H9 (cell line): ENCODE measurements at regions not wholly inside any gene's neighbourhood (a gene's known extent, or its start where the extent isn't known, plus 50 kb on each side); places are given as distances from the start of the nearest gene placed in this dataset.

Experiments used
- DNase-seq: peaks from one replicate; pipeline ENCODE4 v3.0.0-alpha.2; 2017
- H2AFZ ChIP-seq: one replicate; pipeline ENCODE4 v1.6.1; 2013; ENCODE audit warnings: mild to moderate bottlenecking, low read length, control low read depth, moderate library complexity
- H2AK5ac ChIP-seq: 2 replicates; pipeline ENCODE4 v1.6.1; 2013; ENCODE audit warnings: low read length, control low read depth, mixed read lengths; ENCODE audit not compliant: insufficient read length
- H2BK120ac ChIP-seq: one replicate; pipeline ENCODE4 v1.6.1; 2013; ENCODE audit warnings: low read depth, mild to moderate bottlenecking, low read length, control low read depth, inconsistent platforms; ENCODE audit not compliant: poor library complexity, severe bottlenecking
- H2BK12ac ChIP-seq: 2 replicates; pipeline ENCODE4 v1.6.1; 2013; ENCODE audit warnings: low read length, control low read depth, mixed read lengths, low read depth; ENCODE audit not compliant: insufficient read length
- H2BK15ac ChIP-seq: 2 replicates; pipeline ENCODE4 v1.6.1; 2013; ENCODE audit warnings: low read depth, low read length, control low read depth
- H2BK20ac ChIP-seq: one replicate; pipeline ENCODE4 v1.6.1; 2013; ENCODE audit warnings: low read depth, mild to moderate bottlenecking, low read length, control low read depth, inconsistent platforms; ENCODE audit not compliant: poor library complexity, severe bottlenecking
- H2BK5ac ChIP-seq: 2 replicates; pipeline ENCODE4 v1.6.1; 2013; ENCODE audit warnings: low read length, control low read depth, mixed read lengths; ENCODE audit not compliant: insufficient read length
- H3K14ac ChIP-seq: 2 replicates; pipeline ENCODE4 v1.6.1; 2013; ENCODE audit warnings: low read length, control low read depth; ENCODE audit not compliant: insufficient read depth
- H3K18ac ChIP-seq: 2 replicates; pipeline ENCODE4 v1.6.1; 2013; ENCODE audit warnings: low read depth, mild to moderate bottlenecking, mixed read lengths, low read length, control low read depth; ENCODE audit not compliant: insufficient read length
- H3K23ac ChIP-seq: 2 replicates; pipeline ENCODE4 v1.6.1; 2013; ENCODE audit warnings: low read length, control low read depth, mixed read lengths, low read depth; ENCODE audit not compliant: insufficient read length
- H3K23me2 ChIP-seq: 2 replicates; pipeline ENCODE4 v1.6.1; 2013; ENCODE audit warnings: low read depth, mild to moderate bottlenecking, mixed read lengths, low read length, control low read depth; ENCODE audit not compliant: insufficient read length, poor library complexity, severe bottlenecking
- H3K27ac ChIP-seq: 2 replicates; pipeline ENCODE4 v1.5.1; 2013; ENCODE audit warnings: low read length, control low read depth, mixed read lengths, low read depth; ENCODE audit not compliant: insufficient read length
- H3K27me3 ChIP-seq: 2 replicates; pipeline ENCODE4 v1.6.1; 2013; ENCODE audit warnings: low read length, control low read depth, inconsistent platforms; ENCODE audit not compliant: insufficient read depth
- H3K4ac ChIP-seq: 2 replicates; pipeline ENCODE4 v1.6.1; 2013; ENCODE audit warnings: low read depth, mild to moderate bottlenecking, control low read depth, inconsistent platforms, low read length, moderate library complexity
- H3K4me1 ChIP-seq: 2 replicates; pipeline ENCODE4 v1.6.1; 2013; ENCODE audit warnings: low read length, control low read depth, inconsistent platforms; ENCODE audit not compliant: insufficient read depth
- H3K4me2 ChIP-seq: 2 replicates; pipeline ENCODE4 v1.6.1; 2013; ENCODE audit warnings: low read length, control low read depth, mixed read lengths; ENCODE audit not compliant: insufficient read length, insufficient read depth
- H3K56ac ChIP-seq: 2 replicates; pipeline ENCODE4 v1.6.1; 2013; ENCODE audit warnings: low read depth, mild to moderate bottlenecking, mixed read lengths, low read length, control low read depth; ENCODE audit not compliant: insufficient read length
- H3K79me1 ChIP-seq: 2 replicates; pipeline ENCODE4 v1.6.1; 2013; ENCODE audit warnings: low read depth, mild to moderate bottlenecking, moderate library complexity, low read length, control low read depth, inconsistent platforms; ENCODE audit not compliant: insufficient read depth, poor library complexity, severe bottlenecking
- H3K79me2 ChIP-seq: 2 replicates; pipeline ENCODE4 v1.6.1; 2013; ENCODE audit warnings: low read length, control low read depth, inconsistent platforms; ENCODE audit not compliant: insufficient read depth
- H3K9ac ChIP-seq: 2 replicates; pipeline ENCODE4 v1.6.1; 2013; ENCODE audit warnings: low read length, control low read depth, mixed read lengths; ENCODE audit not compliant: insufficient read length; ENCODE audit errors: extremely low read depth
- H3K9me3 ChIP-seq: one replicate; pipeline ENCODE4 v1.6.1; 2013; ENCODE audit warnings: low read depth, low read length, inconsistent platforms; ENCODE audit not compliant: control insufficient read depth
- H3T11ph ChIP-seq: one replicate; pipeline ENCODE4 v1.6.1; 2013; ENCODE audit warnings: mild to moderate bottlenecking, low read length, control low read depth, inconsistent platforms
- H4K20me1 ChIP-seq: one replicate; pipeline ENCODE4 v1.6.1; 2013; ENCODE audit not compliant: control insufficient read depth, insufficient read length, insufficient read depth
- H4K5ac ChIP-seq: 2 replicates; pipeline ENCODE4 v1.6.1; 2013; ENCODE audit warnings: low read depth, mild to moderate bottlenecking, mixed read lengths, low read length, control low read depth; ENCODE audit not compliant: insufficient read length
- H4K8ac ChIP-seq: replicated peaks from 2 replicates; pipeline ENCODE4 v1.6.1; 2013; ENCODE audit warnings: low read length, control low read depth, mixed read lengths, low read depth; ENCODE audit not compliant: insufficient read length
- H4K91ac ChIP-seq: 2 replicates; pipeline ENCODE4 v1.6.1; 2013; ENCODE audit warnings: low read depth, mild to moderate bottlenecking, moderate library complexity, mixed read lengths, low read length, control low read depth; ENCODE audit not compliant: insufficient read length
- H3K27ac Mint-ChIP-seq, 3 experiments: 2 replicates in 2 of 3; 3 replicates in 1 of 3; pipeline ENCODE4 v1.8.0; 2020 to 2021; ENCODE audit warnings: mixed read lengths in 3 of 3, mild to moderate bottlenecking in 1 of 3, moderate library complexity in 1 of 3
- H3K27me3 Mint-ChIP-seq: 2 replicates; pipeline ENCODE4 v1.8.0; 2021; ENCODE audit warnings: low read depth, mild to moderate bottlenecking, moderate library complexity, mixed read lengths
- H3K36me3 Mint-ChIP-seq, 3 experiments: 2 replicates in 2 of 3; 3 replicates in 1 of 3; pipeline ENCODE4 v1.8.0; 2020 to 2021; ENCODE audit warnings: low read depth in 3 of 3, mixed read lengths in 3 of 3; ENCODE audit not compliant: insufficient read depth in 1 of 3
- H3K4me1 Mint-ChIP-seq, 2 experiments: 2 replicates each; pipeline ENCODE4 v1.8.0; 2020; ENCODE audit warnings: mixed read lengths in 2 of 2
- H3K4me3 Mint-ChIP-seq, 2 experiments: 2 replicates in 1 of 2; 3 replicates in 1 of 2; pipeline ENCODE4 v1.8.0; 2020 to 2021; ENCODE audit warnings: mild to moderate bottlenecking in 2 of 2, mixed read lengths in 2 of 2, moderate library complexity in 1 of 2
- H3K9me3 Mint-ChIP-seq, 2 experiments: 2 replicates in 1 of 2; 3 replicates in 1 of 2; pipeline ENCODE4 v1.8.0; 2020; ENCODE audit warnings: mild to moderate bottlenecking in 2 of 2, mixed read lengths in 2 of 2, moderate library complexity in 1 of 2
- CTCF ChIP-seq: fragments of 200-600 bp; sonication (generic); conservative IDR thresholded peaks from 3 replicates; pipeline ENCODE4 v1.8.0; 2021; ENCODE audit warnings: antibody characterized with exemption, mild to moderate bottlenecking
- WGBS: extraction: QIAGEN DNeasy Blood & Tissue Kit; methylation state at CpG from one replicate; pipeline ENCODE4 v1.1.7; 2013; ENCODE audit warnings: missing lambda C conversion rate, low lambda C conversion rate, mixed read lengths; ENCODE audit not compliant: insufficient read length; ENCODE audit errors: extremely low coverage; 5-methylcytosine and 5-hydroxymethylcytosine counted together

GRCh38 chr12:83198291-83199015, 511.7 kb downstream of the TMTC2 start:
- H3K4me1 ChIP-seq: peaks cover 2% of the 10 kb centered on the region
- H3K79me1 ChIP-seq: no peaks in the 10 kb centered on the region
- H4K5ac ChIP-seq: no peak overlapping the region
- no peak overlapping the region for H2BK120ac ChIP-seq
- H3K4ac ChIP-seq: no peak overlapping the region
- H2BK12ac ChIP-seq: no peak overlapping the region
- peaks cover 51 to 53% of the 10 kb centered on the region in 2 experiments for H3K4me1 Mint-ChIP-seq
- no peaks in the 10 kb centered on the region for H4K20me1 ChIP-seq
- H3K9me3 ChIP-seq: no peaks in the 10 kb centered on the region
- no peak overlapping the region for H3T11ph ChIP-seq
- H2AFZ ChIP-seq: no peak overlapping the region
- peaks cover 2 to 8% of the 10 kb centered on the region in 2 experiments; a peak in 3 of 5 replicates for H3K9me3 Mint-ChIP-seq
- peak overlapping the region; percentile 25 for H3K27ac ChIP-seq
- H2BK5ac ChIP-seq: no peak overlapping the region
- peak overlapping the region; percentile 21 to 63; a peak in 4 of 5 replicates for H3K4me3 Mint-ChIP-seq
- DNase-seq: no peak
- H2AK5ac ChIP-seq: no peak overlapping the region
- H3K23ac ChIP-seq: no peak overlapping the region
- no peak overlapping the region for H3K4me2 ChIP-seq
- H3K79me2 ChIP-seq: no peaks in the 10 kb centered on the region
- H3K18ac ChIP-seq: no peak overlapping the region
- H3K23me2 ChIP-seq: peaks cover 2% of the 10 kb centered on the region
- no peak for TF ChIP-seq CTCF
- no peaks in the 10 kb centered on the region for H3K27me3 ChIP-seq
- no peak overlapping the region for H4K91ac ChIP-seq
- no peak overlapping the region for H3K14ac ChIP-seq
- H3K56ac ChIP-seq: no peak overlapping the region
- peaks cover 5 to 25% (median 5%) of the 10 kb centered on the region in 3 experiments for H3K36me3 Mint-ChIP-seq
- H4K8ac ChIP-seq: no peak overlapping the region
- no peak overlapping the region for H2BK20ac ChIP-seq
- no peak overlapping the region for H2BK15ac ChIP-seq
- WGBS: no CpG with 5 or more reads among the region's 3 CpGs
- H3K9ac ChIP-seq: no peak overlapping the region
- H3K27me3 Mint-ChIP-seq: no peaks in the 10 kb centered on the region
- peak overlapping the region; percentile 88 to 99 (median 98) for H3K27ac Mint-ChIP-seq
